GM23338 (cell line): ENCODE measurements at regions not wholly inside any gene's neighbourhood (a gene's known extent, or its start where the extent isn't known, plus 50 kb on each side); places are given as distances from the start of the nearest gene placed in this dataset.
A peak's percentile ranks its signal among the peaks of the same experiment; 100 is the strongest.

Source experiments
- ATAC-seq: fragments of 200-7000 bp; cut with Tn5 transposase; 3 replicates; pipeline ENCODE4 v1.9.1; 2020
- DNase-seq: peaks from one replicate; pipeline ENCODE4 v3.0.0-alpha.2; 2015; ENCODE audit warnings: low spot score
- H2AFZ ChIP-seq: fragments of 200-600 bp; sonication (generic); 2 replicates; pipeline ENCODE4 v1.8.0; 2016; ENCODE audit warnings: antibody characterized with exemption, mild to moderate bottlenecking, moderate library complexity
- H3F3A ChIP-seq: fragments of 200-600 bp; sonication (generic); replicated peaks from 2 replicates; pipeline ENCODE4 v1.8.0; 2017; ENCODE audit warnings: antibody characterized with exemption, mixed run types, low read depth
- H3K27ac ChIP-seq: fragments of 200-600 bp; sonication (generic); 2 replicates; pipeline ENCODE4 v1.6.1; 2016; ENCODE audit warnings: low read depth
- H3K27me3 ChIP-seq: fragments of 200-600 bp; sonication (generic); 2 replicates; pipeline ENCODE4 v1.8.0; 2016; ENCODE audit warnings: mild to moderate bottlenecking, mixed run types, moderate library complexity; ENCODE audit not compliant: insufficient read depth
- H3K36me3 ChIP-seq: fragments of 200-600 bp; sonication (generic); 2 replicates; pipeline ENCODE4 v1.8.0; 2016; ENCODE audit warnings: mild to moderate bottlenecking; ENCODE audit not compliant: insufficient read depth
- H3K4me1 ChIP-seq: fragments of 200-600 bp; sonication (generic); 2 replicates; pipeline ENCODE4 v1.8.0; 2016; ENCODE audit warnings: mild to moderate bottlenecking, moderate library complexity; ENCODE audit not compliant: insufficient read depth
- H3K4me2 ChIP-seq: fragments of 200-600 bp; sonication (generic); 2 replicates; pipeline ENCODE4 v1.7.1; 2017; ENCODE audit warnings: mixed run types
- H3K4me3 ChIP-seq: fragments of 200-600 bp; sonication (generic); 2 replicates; pipeline ENCODE4 v1.6.1; 2016; ENCODE audit warnings: mixed run types
- H3K79me2 ChIP-seq: fragments of 200-600 bp; sonication (generic); replicated peaks from 2 replicates; pipeline ENCODE4 v1.8.0; 2017; ENCODE audit warnings: mild to moderate bottlenecking; ENCODE audit not compliant: insufficient read depth
- H3K9me2 ChIP-seq: fragments of 200-600 bp; sonication (generic); 2 replicates; pipeline ENCODE4 v1.8.0; 2017; ENCODE audit not compliant: insufficient read depth
- H4K20me1 ChIP-seq: fragments of 200-600 bp; sonication (generic); replicated peaks from 2 replicates; pipeline ENCODE4 v1.8.0; 2017; ENCODE audit warnings: mild to moderate bottlenecking; ENCODE audit not compliant: insufficient read depth
- H3K27ac Mint-ChIP-seq: 2 replicates; pipeline ENCODE4 v1.8.0; 2020; ENCODE audit warnings: inconsistent platforms, mild to moderate bottlenecking, moderate library complexity, mixed read lengths
- H3K27me3 Mint-ChIP-seq: 3 replicates; pipeline ENCODE4 v1.8.0; 2022; ENCODE audit warnings: low read depth, mild to moderate bottlenecking, moderate library complexity, mixed read lengths, inconsistent platforms; ENCODE audit not compliant: insufficient read depth, poor library complexity
- H3K36me3 Mint-ChIP-seq: 3 replicates; pipeline ENCODE4 v1.8.0; 2021; ENCODE audit warnings: low read depth, mild to moderate bottlenecking, inconsistent platforms, moderate library complexity, mixed read lengths
- H3K4me1 Mint-ChIP-seq: 3 replicates; pipeline ENCODE4 v1.8.0; 2020; ENCODE audit warnings: mild to moderate bottlenecking, inconsistent platforms, mixed read lengths
- H3K4me3 Mint-ChIP-seq: 3 replicates; pipeline ENCODE4 v1.8.0; 2021; ENCODE audit warnings: moderate library complexity, mild to moderate bottlenecking, inconsistent platforms, mixed read lengths
- H3K9me3 Mint-ChIP-seq: 3 replicates; pipeline ENCODE4 v1.8.0; 2020; ENCODE audit warnings: moderate library complexity, mild to moderate bottlenecking, inconsistent platforms, mixed read lengths
- ETS1 ChIP-seq: IDR thresholded peaks from 2 replicates; pipeline ENCODE4 v1.6.1; 2016; ENCODE audit warnings: antibody characterized with exemption
- EZH2phosphoT487 ChIP-seq: fragments of 200-600 bp; sonication (generic); IDR thresholded peaks from one replicate; pipeline ENCODE4 v1.8.1; 2018; ENCODE audit warnings: antibody characterized with exemption; ENCODE audit not compliant: unreplicated experiment
- JUNB ChIP-seq: IDR thresholded peaks from one replicate; pipeline ENCODE4 v1.6.1; 2016; ENCODE audit warnings: antibody characterized with exemption; ENCODE audit not compliant: unreplicated experiment
- STAT1 ChIP-seq: IDR thresholded peaks from one replicate; pipeline ENCODE4 v1.6.1; 2016; ENCODE audit warnings: antibody characterized with exemption; ENCODE audit not compliant: unreplicated experiment
- ZNF114 ChIP-seq: fragments of 250-450 bp; sonication (Bioruptor Pico); IDR thresholded peaks from 2 replicates; pipeline ENCODE4 v1.5.0; 2020; ENCODE audit warnings: mild to moderate bottlenecking, moderate library complexity
- ZNF462 ChIP-seq: fragments of 250-450 bp; sonication (Bioruptor Pico); IDR thresholded peaks from 2 replicates; pipeline ENCODE4 v1.5.0; 2020; ENCODE audit warnings: mild to moderate bottlenecking, moderate library complexity

DNA sequence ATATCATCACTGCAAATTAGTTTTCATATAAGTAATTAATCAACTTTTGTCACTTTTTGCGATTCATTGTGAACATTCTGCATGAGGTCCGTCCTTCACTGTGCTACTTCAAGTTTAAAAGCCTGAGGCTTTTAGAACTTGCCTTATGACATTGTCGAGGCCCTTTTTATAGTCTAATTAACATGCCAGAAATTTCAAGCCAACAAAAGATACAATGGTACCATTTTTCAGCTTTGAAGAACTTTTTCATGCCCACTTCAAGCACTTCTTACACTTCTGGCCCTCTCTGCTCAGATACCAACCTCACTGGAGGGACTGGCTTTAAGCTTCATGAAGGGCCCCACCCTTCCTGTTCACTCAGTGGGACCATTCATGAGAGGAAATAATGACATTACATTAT is 323.1 kb downstream of the TPBG start:
- Histone ChIP-seq H3K27ac (no peak overlapping the region), H3F3A (no peaks in the 10 kb centered on the region)
- H3K27me3 Mint-ChIP-seq = no peaks in the 10 kb centered on the region

DNA sequence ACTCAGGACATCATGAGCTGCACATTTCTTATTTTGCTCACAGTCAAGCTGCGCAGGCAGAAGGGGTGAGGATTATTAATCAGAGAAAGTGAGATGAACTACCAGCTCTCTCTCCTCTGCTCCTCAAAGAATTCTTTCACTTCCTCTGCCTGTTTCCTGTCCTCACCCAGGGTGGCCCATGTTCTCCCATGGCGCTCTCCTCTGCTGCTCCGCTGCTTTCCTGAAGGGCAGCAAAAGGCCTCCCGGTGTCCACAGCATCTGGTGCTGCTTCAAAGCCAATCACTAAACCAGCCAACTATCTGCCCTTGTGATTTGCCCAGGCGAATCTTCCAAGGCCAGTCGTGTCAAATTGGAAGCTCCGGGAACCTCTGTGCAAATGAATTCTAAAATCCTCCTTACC is 324.2 kb downstream of the TPBG start:
- Histone ChIP-seq H4K20me1 (no peaks in the 10 kb centered on the region), H3K4me1 (no peaks in the 10 kb centered on the region), H3F3A (no peaks in the 10 kb centered on the region), H3K79me2 (no peaks in the 10 kb centered on the region), H2AFZ (peak overlapping the region; percentile 56), H3K9me2 (no peaks in the 10 kb centered on the region), H3K27me3 (no peaks in the 10 kb centered on the region), H3K36me3 (no peaks in the 10 kb centered on the region), H3K4me2 (no peak overlapping the region), H3K27ac (no peak overlapping the region), H3K4me3 (no peak overlapping the region)
- H3K4me3 Mint-ChIP-seq = no peak overlapping the region
- H3K36me3 Mint-ChIP-seq = no peaks in the 10 kb centered on the region
- no peaks in the 10 kb centered on the region for H3K27me3 Mint-ChIP-seq
- TF ChIP-seq ZNF462 (CRISPR knock-in tag) (0 out of 2 replicates have a peak, but pooled peaks have one; percentile 5), JUNB (no peak), STAT1 (no peak), ETS1 (no peak), ZNF114 (CRISPR knock-in tag) (no peak)
- peak; percentile 45; the same call in 2 of the 3 replicates for ATAC-seq
- peaks cover 13% of the 10 kb centered on the region; the same call in 2 of the 3 replicates for H3K4me1 Mint-ChIP-seq
- H3K27ac Mint-ChIP-seq = peak overlapping the region; percentile 41
- no peaks in the 10 kb centered on the region for H3K9me3 Mint-ChIP-seq
- DNase-seq = peak; percentile 46

More for the DNA sequence above, 323.1 kb downstream of the TPBG start:
- H4K20me1 ChIP-seq = no peaks in the 10 kb centered on the region
- ATAC-seq = no peak
- TF ChIP-seq ZNF114 (CRISPR knock-in tag) = no peak
- no peak for TF ChIP-seq EZH2phosphoT487
- no peak for TF ChIP-seq ETS1
- no peak for TF ChIP-seq JUNB
- H3K36me3 ChIP-seq = no peaks in the 10 kb centered on the region
- no peak overlapping the region for H3K4me2 ChIP-seq
- no peaks in the 10 kb centered on the region for H3K27me3 ChIP-seq
- H3K4me1 ChIP-seq = no peaks in the 10 kb centered on the region
- Mint-ChIP-seq H3K4me3 (no peak overlapping the region), H3K36me3 (no peaks in the 10 kb centered on the region), H3K9me3 (no peaks in the 10 kb centered on the region), H3K27ac (no peak overlapping the region), H3K4me1 (peaks cover 8% of the 10 kb centered on the region; the same call in 2 of the 3 replicates)
- no peaks in the 10 kb centered on the region for H3K9me2 ChIP-seq
- H2AFZ ChIP-seq = no peak overlapping the region
- no peaks in the 10 kb centered on the region for H3K79me2 ChIP-seq
- no peak for DNase-seq
- no peak overlapping the region for H3K4me3 ChIP-seq
